IMR-90 (cell line): ENCODE measurements at regions not wholly inside any gene's neighbourhood (a gene's known extent, or its start where the extent isn't known, plus 50 kb on each side); places are given as distances from the start of the nearest gene placed in this dataset.

Experiments
- ATAC-seq: fragments of 200-7000 bp; cut with Tn5 transposase; 2 replicates; pipeline ENCODE4 v1.9.1; 2020; ENCODE audit warnings: low read depth, mild to moderate bottlenecking, moderate library complexity
- BruUV-seq: library from RNA; stranded (reverse); fragments of 400-500 nt; replicated peaks from 2 replicates; lab custom pipeline; 2021; lab: Mats Ljungman, UMichigan
- CTCF ChIA-PET: fragments of 300-600 bp; formaldehyde crosslinking; extraction: SDS; loops from one replicate; lab custom pipeline; 2021; ENCODE audit warnings: antibody characterized with exemption; lab: Yijun Ruan, JAX
- POLR2A ChIA-PET: fragments of 300-600 bp; sonication (Branson Sonifier 250); formaldehyde crosslinking; loops from one replicate; lab custom pipeline; 2022; ENCODE audit warnings: antibody characterized with exemption; ENCODE audit not compliant: unreplicated experiment; lab: Charles Lee
- DNase-seq: peaks from one replicate; pipeline ENCODE4 v3.0.0; 2013
- H2AFZ ChIP-seq: replicated peaks from 2 replicates; pipeline ENCODE3; 2013; ENCODE audit warnings: low read length, mild to moderate bottlenecking; ENCODE audit not compliant: poor library complexity
- H2AK5ac ChIP-seq: 2 replicates; pipeline ENCODE4 v1.6.1; 2013; ENCODE audit warnings: low read depth, low read length, inconsistent platforms
- H2AK9ac ChIP-seq: replicated peaks from 2 replicates; pipeline ENCODE3; 2013; ENCODE audit warnings: mild to moderate bottlenecking, low read depth, low read length, moderate library complexity; ENCODE audit not compliant: poor library complexity
- H2BK120ac ChIP-seq: 2 replicates; pipeline ENCODE4 v1.6.1; 2013; ENCODE audit warnings: low read depth, low read length, inconsistent platforms
- H2BK15ac ChIP-seq: 3 replicates; pipeline ENCODE4 v1.6.1; 2013; ENCODE audit warnings: low read depth, low read length, inconsistent platforms
- H2BK20ac ChIP-seq: 2 replicates; pipeline ENCODE4 v1.6.1; 2013; ENCODE audit warnings: low read depth, mild to moderate bottlenecking, inconsistent platforms, low read length, moderate library complexity
- H2BK5ac ChIP-seq: 2 replicates; pipeline ENCODE4 v1.6.1; 2013; ENCODE audit warnings: mild to moderate bottlenecking, low read depth, low read length, inconsistent platforms; ENCODE audit not compliant: poor library complexity, severe bottlenecking
- H3K14ac ChIP-seq: replicated peaks from 2 replicates; pipeline ENCODE4 v1.6.1; 2013; ENCODE audit warnings: low read depth, low read length, inconsistent platforms
- H3K18ac ChIP-seq: 2 replicates; pipeline ENCODE4 v1.6.1; 2013; ENCODE audit warnings: low read depth, low read length, control low read depth
- H3K23ac ChIP-seq: 2 replicates; pipeline ENCODE4 v1.6.1; 2013; ENCODE audit warnings: low read depth, low read length, inconsistent platforms
- H3K27ac ChIP-seq: 2 replicates; pipeline ENCODE4 v1.5.1; 2013; ENCODE audit warnings: mild to moderate bottlenecking, control low read depth, low read length; ENCODE audit not compliant: insufficient read depth
- H3K27me3 ChIP-seq: 2 replicates; pipeline ENCODE4 v1.6.1; 2013; ENCODE audit warnings: low read length; ENCODE audit not compliant: control insufficient read depth, insufficient read depth
- H3K36me3 ChIP-seq: 2 replicates; pipeline ENCODE4 v1.6.1; 2013; ENCODE audit warnings: low read length, mixed read lengths; ENCODE audit not compliant: control insufficient read depth, insufficient read depth
- H3K4ac ChIP-seq: 2 replicates; pipeline ENCODE4 v1.6.1; 2013; ENCODE audit warnings: low read depth, low read length, inconsistent platforms
- H3K4me1 ChIP-seq: 2 replicates; pipeline ENCODE4 v1.6.1; 2013; ENCODE audit warnings: low read length, mixed read lengths; ENCODE audit not compliant: control insufficient read depth, insufficient read depth
- H3K4me2 ChIP-seq: 2 replicates; pipeline ENCODE4 v1.6.1; 2013; ENCODE audit warnings: low read depth, mild to moderate bottlenecking, control low read depth, low read length, moderate library complexity
- H3K4me3 ChIP-seq: 2 replicates; pipeline ENCODE4 v1.5.1; 2013; ENCODE audit warnings: low read depth, mild to moderate bottlenecking, control low read depth, low read length, moderate library complexity; ENCODE audit not compliant: insufficient read depth
- H3K56ac ChIP-seq: 2 replicates; pipeline ENCODE4 v1.6.1; 2013; ENCODE audit warnings: low read length, inconsistent platforms; ENCODE audit not compliant: insufficient read depth; ENCODE audit errors: extremely low read depth
- H3K79me1 ChIP-seq, 2 experiments: 2 replicates each; pipeline ENCODE4 v1.6.1; 2013; ENCODE audit warnings: low read length in 2 of 2, inconsistent platforms in 1 of 2, low read depth in 1 of 2
- H3K9ac ChIP-seq: 2 replicates; pipeline ENCODE4 v1.6.1; 2013; ENCODE audit warnings: low read depth, low read length, control low read depth
- H3K9me1 ChIP-seq: 2 replicates; pipeline ENCODE4 v1.6.1; 2013; ENCODE audit warnings: low read length, inconsistent platforms; ENCODE audit not compliant: insufficient read depth
- H3K9me3 ChIP-seq: 2 replicates; pipeline ENCODE4 v1.6.1; 2013; ENCODE audit warnings: low read length; ENCODE audit not compliant: control insufficient read depth, insufficient read depth
- H4K20me1 ChIP-seq: 2 replicates; pipeline ENCODE4 v1.6.1; 2013; ENCODE audit warnings: low read length, inconsistent platforms; ENCODE audit not compliant: insufficient read depth
- H4K5ac ChIP-seq: 2 replicates; pipeline ENCODE4 v1.6.1; 2013; ENCODE audit warnings: mild to moderate bottlenecking, low read depth, low read length, control low read depth
- H4K8ac ChIP-seq, 2 experiments: 2 replicates each; pipeline ENCODE4 v1.6.1; 2013; ENCODE audit warnings: low read depth in 2 of 2, low read length in 2 of 2, control low read depth in 1 of 2, inconsistent platforms in 1 of 2
- H4K91ac ChIP-seq: 2 replicates; pipeline ENCODE4 v1.6.1; 2013; ENCODE audit warnings: low read depth, low read length, inconsistent platforms; ENCODE audit not compliant: insufficient read depth
- BHLHE40 ChIP-seq: fragments of 150-350 bp; IDR thresholded peaks from 2 replicates; pipeline ENCODE4 v1.6.1; 2016; ENCODE audit warnings: mild to moderate bottlenecking, low read depth, low read length
- CEBPB ChIP-seq: IDR thresholded peaks from 2 replicates; pipeline ENCODE4 v1.6.1; 2012; ENCODE audit warnings: low read depth, low read length, improper control_type of control experiment
- CHD1 ChIP-seq: IDR thresholded peaks from 2 replicates; pipeline ENCODE4 v1.6.1; 2012; ENCODE audit warnings: low read depth, low read length, improper control_type of control experiment
- CTCF ChIP-seq: conservative IDR thresholded peaks from 2 replicates; pipeline ENCODE4 v1.5.1; 2012; ENCODE audit warnings: mild to moderate bottlenecking, low read depth, low read length, improper control_type of control experiment
- FOS ChIP-seq: fragments of 150-350 bp; IDR thresholded peaks from 2 replicates; pipeline ENCODE4 v1.6.1; 2016; ENCODE audit warnings: low read depth, low read length
- MAFK ChIP-seq: IDR thresholded peaks from 2 replicates; pipeline ENCODE4 v1.6.1; 2012; ENCODE audit warnings: low read depth, low read length, improper control_type of control experiment
- MAZ ChIP-seq: IDR thresholded peaks from 2 replicates; pipeline ENCODE4 v1.6.1; 2012; ENCODE audit warnings: low read depth, mild to moderate bottlenecking, low read length, improper control_type of control experiment, moderate library complexity, borderline replicate concordance
- MXI1 ChIP-seq: IDR thresholded peaks from 2 replicates; pipeline ENCODE4 v1.6.1; 2012; ENCODE audit warnings: low read depth, mild to moderate bottlenecking, low read length, moderate library complexity, borderline replicate concordance
- NFE2L2 ChIP-seq: fragments of 150-350 bp; IDR thresholded peaks from 2 replicates; pipeline ENCODE4 v1.6.1; 2016; ENCODE audit warnings: low read depth, mild to moderate bottlenecking, low read length
- POLR2A ChIP-seq: IDR thresholded peaks from 2 replicates; pipeline ENCODE4 v1.6.1; 2012; ENCODE audit warnings: mild to moderate bottlenecking, low read depth, low read length
- RAD21 ChIP-seq: IDR thresholded peaks from 2 replicates; pipeline ENCODE4 v1.6.1; 2012; ENCODE audit warnings: low read length, improper control_type of control experiment
- RFX5 ChIP-seq: IDR thresholded peaks from 2 replicates; pipeline ENCODE4 v1.8.0; 2012; ENCODE audit warnings: low read depth, mild to moderate bottlenecking, low read length, moderate library complexity
- SMC3 ChIP-seq: fragments of 150-350 bp; IDR thresholded peaks from 2 replicates; pipeline ENCODE4 v1.6.1; 2016; ENCODE audit warnings: low read depth, mild to moderate bottlenecking, antibody characterized with exemption, low read length, moderate library complexity
- USF2 ChIP-seq: fragments of 150-350 bp; IDR thresholded peaks from 2 replicates; pipeline ENCODE4 v1.6.1; 2017; ENCODE audit warnings: mild to moderate bottlenecking, antibody characterized with exemption, low read length, low read depth
- dilution Hi-C: fragments of 300-500 bp; cut with HindIII; formaldehyde crosslinking; loops from one replicate; pipeline ENCODE4 v1.14.3; 2018; ENCODE audit warnings: low sequenced_read_pairs; ENCODE audit not compliant: unreplicated experiment
- in situ Hi-C: fragments of 300-500 bp; cut with MboI; formaldehyde crosslinking; loops from 3 replicates; pipeline ENCODE4 v1.14.3; 2019; ENCODE audit warnings: low sequenced_read_pairs, inconsistent platforms, mixed read lengths
- intact Hi-C: fragments of 100-400 bp; cut with micrococcal nuclease; formaldehyde crosslinking; loops from 2 replicates; pipeline ENCODE4 v1.10.0; 2022
- TF ChIP-seq, protein P1 (sequence below): fragments of 150-350 bp; IDR thresholded peaks from 2 replicates; pipeline ENCODE4 v1.6.1; 2016; ENCODE audit warnings: low read depth, mild to moderate bottlenecking, low read length, moderate library complexity, borderline replicate concordance

- in situ Hi-C loops = no loop called here
- H3K4ac ChIP-seq = no peak overlapping the region
- H3K4me3 ChIP-seq = no peak overlapping the region
- dilution Hi-C loops = no loop called here
- H3K56ac ChIP-seq = no peak overlapping the region
- H2BK20ac ChIP-seq = no peak overlapping the region
- H3K27ac ChIP-seq = no peak overlapping the region
- no peak overlapping the region for H2BK15ac ChIP-seq
- ChIA-PET POLR2A (no interaction called here), CTCF (no interaction called here)
- no peaks in the 10 kb centered on the region for H3K4me1 ChIP-seq
- H2AK9ac ChIP-seq = no peak overlapping the region
- no peak overlapping the region for H3K18ac ChIP-seq
- H3K9me3 ChIP-seq = no peaks in the 10 kb centered on the region
- no peak overlapping the region for H2BK5ac ChIP-seq
- H3K79me1 ChIP-seq = no peaks in the 10 kb centered on the region
- BruUV-seq = no TSS peak
- no peak overlapping the region for H3K23ac ChIP-seq
- TF ChIP-seq NFE2L2 (no peak), USF2 (no peak), SMC3 (no peak), CEBPB (no peak), CHD1 (no peak), MAFK (no peak), RFX5 (no peak), MAZ (no peak), POLR2A (no peak), CTCF (no peak), RAD21 (no peak), BHLHE40 (no peak), MXI1 (no peak), FOS (no peak)
- TF ChIP-seq, protein P1, sequence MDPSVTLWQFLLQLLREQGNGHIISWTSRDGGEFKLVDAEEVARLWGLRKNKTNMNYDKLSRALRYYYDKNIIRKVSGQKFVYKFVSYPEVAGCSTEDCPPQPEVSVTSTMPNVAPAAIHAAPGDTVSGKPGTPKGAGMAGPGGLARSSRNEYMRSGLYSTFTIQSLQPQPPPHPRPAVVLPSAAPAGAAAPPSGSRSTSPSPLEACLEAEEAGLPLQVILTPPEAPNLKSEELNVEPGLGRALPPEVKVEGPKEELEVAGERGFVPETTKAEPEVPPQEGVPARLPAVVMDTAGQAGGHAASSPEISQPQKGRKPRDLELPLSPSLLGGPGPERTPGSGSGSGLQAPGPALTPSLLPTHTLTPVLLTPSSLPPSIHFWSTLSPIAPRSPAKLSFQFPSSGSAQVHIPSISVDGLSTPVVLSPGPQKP = no peak
- H4K8ac ChIP-seq = no peak overlapping the region
- H2AK5ac ChIP-seq = no peak overlapping the region
- H3K9me1 ChIP-seq = no peaks in the 10 kb centered on the region
- no peak overlapping the region for H4K91ac ChIP-seq
- no peak for ATAC-seq
- no peak overlapping the region for H2BK120ac ChIP-seq
- no peak overlapping the region for H2AFZ ChIP-seq
- H3K14ac ChIP-seq = no peak overlapping the region
- no peak overlapping the region for H3K4me2 ChIP-seq
- H3K27me3 ChIP-seq = no peaks in the 10 kb centered on the region
- H4K5ac ChIP-seq = no peak overlapping the region
- intact Hi-C loops = no loop called here
- H3K9ac ChIP-seq = no peak overlapping the region
- no peaks in the 10 kb centered on the region for H3K36me3 ChIP-seq
- DNase-seq = no peak
- H4K20me1 ChIP-seq = no peaks in the 10 kb centered on the region
These were observed 51.3 kb upstream of the MAOA start for GRCh38 chrX:43604753-43605152.
